Esophagus muscularis mucosa (tissue), 4 donors: ENCODE measurements at regions not wholly inside any gene's neighbourhood (a gene's known extent, or its start where the extent isn't known, plus 50 kb on each side); places are given as distances from the start of the nearest gene placed in this dataset.
"Not testable (repeated sequence)": the region's sequence is repeated elsewhere in the genome, so short reads cannot be mapped to it uniquely, and the experiment has no call there.

Experiments
- DNase-seq: peaks from one replicate; pipeline ENCODE4 v3.0.0-alpha.2; 2017; ENCODE audit errors: extremely low spot score
- H3K27ac ChIP-seq, 4 donors: fragments of 200-600 bp; sonication (generic); replicated peaks in 1 of 4; 1 replicate in 3 of 4; 2 replicates in 1 of 4; pipeline ENCODE4 v1.5.1; 2016 to 2019; ENCODE audit warnings: mild to moderate bottlenecking in 1 of 4
- H3K27me3 ChIP-seq, 4 donors: fragments of 200-600 bp; sonication (generic); one replicate each; pipeline versions ENCODE4 v1.5.1 to v1.6.0; 2016 to 2019
- H3K36me3 ChIP-seq, 4 donors: fragments of 200-600 bp; sonication (generic); one replicate each; pipeline ENCODE4 v1.5.1; 2016 to 2019
- H3K4me1 ChIP-seq, 4 donors: fragments of 200-600 bp; sonication (generic); one replicate each; pipeline ENCODE4 v1.5.1; 2016 to 2019
- H3K4me3 ChIP-seq, 4 donors: fragments of 200-600 bp; sonication (generic); 1 replicate in 2 of 4; 2 replicates in 2 of 4; pipeline ENCODE4 v1.5.1; 2016 to 2019; ENCODE audit warnings: mild to moderate bottlenecking in 4 of 4, moderate library complexity in 1 of 4
- H3K9me3 ChIP-seq, 4 donors: fragments of 200-600 bp; sonication (generic); 1 replicate in 3 of 4; 2 replicates in 1 of 4; pipeline ENCODE4 v1.5.1; 2016 to 2019
- CTCF ChIP-seq, 3 experiments: fragments of 200-600 bp in 2 of 3; fragments of 450-650 bp in 1 of 3; sonication (generic) in 2 of 3; IDR thresholded peaks; one replicate each; pipeline ENCODE4 v1.5.1; 2017 to 2019; ENCODE audit warnings: antibody characterized with exemption in 3 of 3, mild to moderate bottlenecking in 2 of 3, moderate library complexity in 1 of 3
- EP300 ChIP-seq: sonication (generic); formaldehyde crosslinking; IDR thresholded peaks from one replicate; pipeline ENCODE4 v1.6.1; 2017; ENCODE audit warnings: antibody characterized with exemption
- POLR2A ChIP-seq: fragments of 450-650 bp; IDR thresholded peaks from one replicate; pipeline ENCODE4 v1.6.1; 2017; ENCODE audit warnings: antibody characterized with exemption, moderate library complexity, mild to moderate bottlenecking, low read depth
- POLR2AphosphoS5 ChIP-seq, 2 donors: sonication (generic); formaldehyde crosslinking; IDR thresholded peaks; one replicate each; pipeline ENCODE4 v1.6.1; 2017; ENCODE audit warnings: antibody characterized with exemption in 2 of 2
- WGBS: methylation state at CpG from one replicate; pipeline ENCODE4 v1.1.5; 2018; 5-methylcytosine and 5-hydroxymethylcytosine counted together
- intact Hi-C: fragments of 100-400 bp; cut with DNase I; formaldehyde crosslinking; loops from one replicate; pipeline ENCODE4 v1.15.1; 2023

DNA sequence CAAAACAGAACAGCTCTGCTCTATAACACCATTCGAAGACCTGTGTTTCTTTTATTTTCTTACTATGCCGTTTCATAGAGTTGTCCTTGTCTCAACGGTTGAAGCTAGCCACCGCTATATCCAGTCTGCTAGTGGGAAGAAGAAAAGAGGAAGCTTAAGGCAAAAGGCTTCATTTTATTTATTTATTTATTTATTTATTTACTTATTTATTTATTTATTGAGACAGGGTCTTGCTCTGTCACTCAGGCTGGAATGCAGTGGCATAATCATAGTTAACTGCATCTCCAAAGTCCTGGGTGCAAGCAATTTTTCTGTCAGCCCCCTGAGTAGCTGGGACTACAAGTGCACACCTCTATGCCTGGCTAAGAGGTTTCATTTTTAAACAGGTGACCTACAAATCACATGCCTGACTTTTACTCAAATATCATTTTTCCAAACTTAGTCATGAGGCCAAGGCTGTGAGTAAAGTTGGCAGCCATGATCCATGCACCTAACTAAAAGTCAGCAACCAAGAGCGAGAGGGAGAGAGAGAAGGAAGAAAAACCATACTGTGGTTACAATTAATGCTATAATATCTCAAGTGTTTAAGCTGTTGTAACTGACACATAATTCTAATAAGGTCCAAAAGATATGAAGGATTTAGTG is 1305.3 kb upstream of the LRRTM3 start:
- H3K27me3 ChIP-seq = no peaks in the 10 kb centered on the region
- no peaks in the 10 kb centered on the region for H3K36me3 ChIP-seq
- 93% methylated on average over 5 of the region's 5 CpGs for WGBS
- intact Hi-C loops = no loop called here
- no peak for DNase-seq
- H3K4me1 ChIP-seq = no peaks in the 10 kb centered on the region
- TF ChIP-seq POLR2A (no peak), CTCF (IDR thresholded peaks at IDR 0.05) (no peak), POLR2AphosphoS5 (IDR thresholded peaks at IDR 0.05) (no peak), EP300 (no peak)
- H3K27ac ChIP-seq = no peak overlapping the region
- H3K4me3 ChIP-seq = no peak overlapping the region
- peaks cover 0 to 5% (median 0%) of the 10 kb centered on the region in 4 donors for H3K9me3 ChIP-seq

DNA sequence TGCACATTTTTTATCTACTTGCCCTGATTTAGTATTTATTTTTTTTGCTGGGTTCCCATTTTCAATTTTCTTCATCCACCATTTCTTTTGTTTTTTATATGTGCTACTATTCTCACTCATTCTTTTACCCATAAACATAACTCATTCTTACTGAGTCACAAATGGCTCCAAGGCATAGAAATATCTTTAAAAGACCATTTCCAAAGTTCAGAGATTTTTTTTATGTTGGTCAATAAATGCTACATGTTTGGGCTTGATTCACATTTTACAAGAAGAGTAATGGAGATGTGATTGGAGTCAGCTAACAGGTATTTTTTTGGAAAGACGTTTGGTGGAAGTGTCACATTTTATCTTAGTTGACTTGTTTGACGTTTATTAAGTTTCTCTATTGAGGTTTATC is 1303.2 kb upstream of the LRRTM3 start:
- TF ChIP-seq POLR2AphosphoS5 (IDR thresholded peaks at IDR 0.05) (no peak), EP300 (no peak), CTCF (IDR thresholded peaks at IDR 0.05) (no peak), POLR2A (no peak)

DNA sequence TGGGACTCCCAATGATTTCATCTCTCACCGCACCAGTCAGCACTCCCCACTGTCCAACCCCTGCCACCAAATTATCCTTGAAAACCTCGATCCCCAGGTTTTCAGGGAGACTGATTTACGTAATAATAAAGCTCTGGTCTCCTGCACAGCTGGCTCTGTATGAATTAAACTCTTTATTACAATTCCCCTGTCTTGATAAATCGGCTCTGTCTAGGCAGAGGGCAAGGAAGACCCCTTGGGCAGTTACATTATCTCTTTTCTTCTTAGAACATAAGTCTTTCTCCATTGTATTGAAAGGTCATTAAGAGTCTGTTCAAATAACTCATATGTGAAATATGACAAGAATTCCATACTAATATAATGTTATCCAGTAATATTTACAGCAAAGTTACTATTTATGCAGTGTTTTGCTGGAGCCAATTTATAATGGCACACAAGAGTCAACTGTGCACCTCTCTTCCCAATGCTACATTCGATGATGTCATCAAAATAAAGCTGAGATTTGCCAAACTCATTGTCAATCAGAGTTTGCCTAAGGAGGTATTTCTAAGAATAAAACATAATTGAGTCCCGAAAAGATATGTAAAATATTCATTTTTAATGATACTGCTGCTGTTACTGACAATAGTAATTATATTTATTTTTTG is 1297.2 kb upstream of the LRRTM3 start:
- no peak overlapping the region for H3K27ac ChIP-seq
- H3K4me3 ChIP-seq = no peak overlapping the region
- intact Hi-C loops = no loop called here
- no peaks in the 10 kb centered on the region for H3K36me3 ChIP-seq
- no peaks in the 10 kb centered on the region for H3K27me3 ChIP-seq
- peaks cover 0 to 5% (median 1%) of the 10 kb centered on the region in 4 donors for H3K9me3 ChIP-seq
- H3K4me1 ChIP-seq = no peaks in the 10 kb centered on the region
- DNase-seq = no peak
- TF ChIP-seq POLR2A (no peak), POLR2AphosphoS5 (IDR thresholded peaks at IDR 0.05) (no peak), EP300 (no peak), CTCF (IDR thresholded peaks at IDR 0.05) (no peak)
- 92% methylated on average over 6 of the region's 6 CpGs for WGBS

More for the DNA sequence above, 1303.2 kb upstream of the LRRTM3 start:
- Histone ChIP-seq H3K4me1 (no peaks in the 10 kb centered on the region), H3K27me3 (no peaks in the 10 kb centered on the region), H3K27ac (no peak overlapping the region), H3K4me3 (no peak overlapping the region), H3K36me3 (no peaks in the 10 kb centered on the region), H3K9me3 (no peaks in the 10 kb centered on the region)
- 91% methylated on average over 2 of the region's 2 CpGs for WGBS
- intact Hi-C loops = no loop called here
- no peak for DNase-seq

GRCh38 chr10:65660006-65660405 is 1265.8 kb upstream of the LRRTM3 start:
- Histone ChIP-seq H3K4me1 (no peaks in the 10 kb centered on the region), H3K36me3 (no peaks in the 10 kb centered on the region), H3K4me3 (no peak overlapping the region), H3K9me3 (peaks cover 0 to 6% (median 0%) of the 10 kb centered on the region in 4 donors), H3K27me3 (no peaks in the 10 kb centered on the region), H3K27ac (no peak overlapping the region)
- intact Hi-C loops = no loop called here
- no peak for DNase-seq
- TF ChIP-seq CTCF (IDR thresholded peaks at IDR 0.05) (no peak), POLR2AphosphoS5 (IDR thresholded peaks at IDR 0.05) (no peak), POLR2A (no peak), EP300 (no peak)
- 75% methylated on average over 1 of the region's 1 CpG for WGBS

GRCh38 chr10:65670087-65670486 is 1255.7 kb upstream of the LRRTM3 start:
- no peaks in the 10 kb centered on the region for H3K27me3 ChIP-seq
- WGBS = 84% methylated on average over 3 of the region's 3 CpGs

GRCh38 chr10:65670596-65670995 is 1255.2 kb upstream of the LRRTM3 start:
- H3K4me1 ChIP-seq, H3K36me3 ChIP-seq, H3K9me3 ChIP-seq, intact Hi-C loops, H3K27me3 ChIP-seq, H3K4me3 ChIP-seq, DNase-seq, H3K27ac ChIP-seq: not testable (repeated sequence)
- 91% methylated on average over 1 of the region's 1 CpG for WGBS

More at GRCh38 chr10:65670087-65670486, 1255.7 kb upstream of the LRRTM3 start:
- intact Hi-C loops = no loop called here
- Histone ChIP-seq H3K27ac (no peak overlapping the region), H3K4me1 (no peaks in the 10 kb centered on the region), H3K36me3 (no peaks in the 10 kb centered on the region), H3K4me3 (no peak overlapping the region), H3K9me3 (no peaks in the 10 kb centered on the region)
- TF ChIP-seq POLR2AphosphoS5 (IDR thresholded peaks at IDR 0.05) (no peak), POLR2A (no peak), CTCF (IDR thresholded peaks at IDR 0.05) (no peak), EP300 (no peak)
- no peak for DNase-seq
